Type B pancreatic cell (in vitro differentiated cells): ENCODE measurements at regions not wholly inside any gene's neighbourhood (a gene's known extent, or its start where the extent isn't known, plus 50 kb on each side); places are given as distances from the start of the nearest gene placed in this dataset.

Source experiments
- DNase-seq: peaks from one replicate; pipeline ENCODE4 v3.0.0; 2021; ENCODE audit warnings: mixed read lengths; ENCODE audit not compliant: unreplicated experiment; ENCODE audit errors: extremely low spot score
- H3K27ac Mint-ChIP-seq: 2 replicates; pipeline ENCODE4 v1.8.0; 2021; ENCODE audit warnings: mild to moderate bottlenecking, mixed read lengths
- H3K27me3 Mint-ChIP-seq: 2 replicates; pipeline ENCODE4 v1.8.0; 2021; ENCODE audit warnings: mixed read lengths
- H3K36me3 Mint-ChIP-seq: 2 replicates; pipeline ENCODE4 v1.8.0; 2021; ENCODE audit warnings: mixed read lengths
- H3K4me1 Mint-ChIP-seq: one replicate; pipeline ENCODE4 v1.8.0; 2021; ENCODE audit warnings: mixed read lengths; ENCODE audit not compliant: unreplicated experiment
- H3K4me3 Mint-ChIP-seq: 2 replicates; pipeline ENCODE4 v1.8.0; 2021; ENCODE audit warnings: mild to moderate bottlenecking, mixed read lengths
- H3K9me3 Mint-ChIP-seq: 2 replicates; pipeline ENCODE4 v1.8.0; 2021; ENCODE audit warnings: mixed read lengths
- CTCF ChIP-seq: fragments of 200-600 bp; sonication (generic); conservative IDR thresholded peaks from 2 replicates; pipeline ENCODE4 v1.5.0; 2021; ENCODE audit warnings: antibody characterized with exemption, mild to moderate bottlenecking

- H3K4me3 Mint-ChIP-seq = no peak overlapping the region
- H3K27me3 Mint-ChIP-seq = no peaks in the 10 kb centered on the region
Measured at GRCh38 chr4:167745024-167745687, 347.2 kb upstream of the ANXA10 start.

GRCh38 chr4:167767281-167767680 lies 325.1 kb upstream of the ANXA10 start:
- Mint-ChIP-seq H3K4me1 (no peaks in the 10 kb centered on the region), H3K27ac (no peak overlapping the region), H3K27me3 (no peaks in the 10 kb centered on the region), H3K36me3 (no peaks in the 10 kb centered on the region), H3K9me3 (no peaks in the 10 kb centered on the region), H3K4me3 (no peak overlapping the region)
- TF ChIP-seq CTCF = no peak
- no peak for DNase-seq

More at GRCh38 chr4:167745024-167745687, 347.2 kb upstream of the ANXA10 start:
- H3K27ac Mint-ChIP-seq = no peak overlapping the region
- TF ChIP-seq CTCF = no peak
- H3K36me3 Mint-ChIP-seq = no peaks in the 10 kb centered on the region
- H3K9me3 Mint-ChIP-seq = no peaks in the 10 kb centered on the region
- DNase-seq = no peak
- peaks cover 4% of the 10 kb centered on the region for H3K4me1 Mint-ChIP-seq

GRCh38 chr4:167774646-167775045 lies 317.7 kb upstream of the ANXA10 start:
- H3K4me1 Mint-ChIP-seq = no peaks in the 10 kb centered on the region
- no peak overlapping the region for H3K4me3 Mint-ChIP-seq
- H3K27ac Mint-ChIP-seq = no peak overlapping the region
- no peaks in the 10 kb centered on the region for H3K36me3 Mint-ChIP-seq
- no peaks in the 10 kb centered on the region for H3K9me3 Mint-ChIP-seq
- no peak for DNase-seq
- no peak for TF ChIP-seq CTCF
- no peaks in the 10 kb centered on the region for H3K27me3 Mint-ChIP-seq

- no peak overlapping the region for H3K4me3 Mint-ChIP-seq
- H3K9me3 Mint-ChIP-seq = no peaks in the 10 kb centered on the region
- H3K27ac Mint-ChIP-seq = no peak overlapping the region
- no peaks in the 10 kb centered on the region for H3K27me3 Mint-ChIP-seq
- no peaks in the 10 kb centered on the region for H3K4me1 Mint-ChIP-seq
- DNase-seq = no peak
- H3K36me3 Mint-ChIP-seq = no peaks in the 10 kb centered on the region
- no peak for TF ChIP-seq CTCF
Measured at GRCh38 chr4:167775375-167775774, 317.0 kb upstream of the ANXA10 start.

- no peak overlapping the region for H3K27ac Mint-ChIP-seq
- H3K36me3 Mint-ChIP-seq = no peaks in the 10 kb centered on the region
- H3K27me3 Mint-ChIP-seq = no peaks in the 10 kb centered on the region
- H3K9me3 Mint-ChIP-seq = no peaks in the 10 kb centered on the region
- H3K4me3 Mint-ChIP-seq = no peak overlapping the region
- no peaks in the 10 kb centered on the region for H3K4me1 Mint-ChIP-seq
- no peak for DNase-seq
- no peak for TF ChIP-seq CTCF
Measured at GRCh38 chr4:167779280-167779679, 313.1 kb upstream of the ANXA10 start.

GRCh38 chr4:167779864-167780263 lies 312.5 kb upstream of the ANXA10 start:
- Mint-ChIP-seq H3K4me3 (no peak overlapping the region), H3K27ac (no peak overlapping the region)

More at GRCh38 chr4:167779864-167780263, 312.5 kb upstream of the ANXA10 start:
- H3K27me3 Mint-ChIP-seq = no peaks in the 10 kb centered on the region
- DNase-seq = no peak
- H3K4me1 Mint-ChIP-seq = no peaks in the 10 kb centered on the region
- TF ChIP-seq CTCF = no peak
- H3K36me3 Mint-ChIP-seq = no peaks in the 10 kb centered on the region
- H3K9me3 Mint-ChIP-seq = no peaks in the 10 kb centered on the region
